ENCODE measurements at regions not wholly inside any gene's neighbourhood (a gene's known extent, or its start where the extent isn't known, plus 50 kb on each side); places are given as distances from the start of the nearest gene placed in this dataset.

DNA sequence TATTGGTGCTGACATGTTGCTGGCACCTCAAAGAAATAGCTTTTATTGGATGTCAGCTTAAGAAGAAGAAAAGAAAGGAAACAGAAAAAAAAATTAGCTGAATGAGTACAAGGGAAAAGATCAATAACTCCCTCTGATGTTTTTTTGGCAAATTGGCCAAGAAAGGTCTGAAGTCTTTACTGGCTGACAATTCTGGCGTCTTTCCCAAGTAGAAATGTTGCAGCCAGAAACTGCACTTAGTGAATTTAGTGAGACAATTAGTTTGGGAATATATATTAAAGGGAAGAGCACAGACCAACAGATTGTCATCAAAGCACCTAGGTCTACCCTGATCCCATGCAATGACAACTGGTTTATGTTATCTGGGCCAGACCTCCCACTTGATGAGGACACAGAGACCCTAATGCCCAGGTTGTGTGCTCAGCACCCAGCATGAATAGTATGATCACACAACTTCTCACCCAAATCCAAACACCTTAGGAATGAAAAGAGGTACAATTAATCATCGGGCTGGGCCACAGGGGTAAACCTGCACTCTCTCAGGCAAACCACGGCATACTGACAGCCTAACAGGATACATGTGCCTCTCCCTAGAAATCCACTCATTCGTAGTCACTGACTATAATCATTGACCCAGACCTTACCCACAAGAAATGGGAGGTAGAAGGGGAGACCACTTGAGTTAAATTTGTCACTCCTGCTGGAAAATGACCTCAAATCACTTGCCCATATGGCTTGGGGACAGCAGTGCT lies 612.3 kb upstream of the ARID1B start:
- TF ChIP-seq, protein P1, sequence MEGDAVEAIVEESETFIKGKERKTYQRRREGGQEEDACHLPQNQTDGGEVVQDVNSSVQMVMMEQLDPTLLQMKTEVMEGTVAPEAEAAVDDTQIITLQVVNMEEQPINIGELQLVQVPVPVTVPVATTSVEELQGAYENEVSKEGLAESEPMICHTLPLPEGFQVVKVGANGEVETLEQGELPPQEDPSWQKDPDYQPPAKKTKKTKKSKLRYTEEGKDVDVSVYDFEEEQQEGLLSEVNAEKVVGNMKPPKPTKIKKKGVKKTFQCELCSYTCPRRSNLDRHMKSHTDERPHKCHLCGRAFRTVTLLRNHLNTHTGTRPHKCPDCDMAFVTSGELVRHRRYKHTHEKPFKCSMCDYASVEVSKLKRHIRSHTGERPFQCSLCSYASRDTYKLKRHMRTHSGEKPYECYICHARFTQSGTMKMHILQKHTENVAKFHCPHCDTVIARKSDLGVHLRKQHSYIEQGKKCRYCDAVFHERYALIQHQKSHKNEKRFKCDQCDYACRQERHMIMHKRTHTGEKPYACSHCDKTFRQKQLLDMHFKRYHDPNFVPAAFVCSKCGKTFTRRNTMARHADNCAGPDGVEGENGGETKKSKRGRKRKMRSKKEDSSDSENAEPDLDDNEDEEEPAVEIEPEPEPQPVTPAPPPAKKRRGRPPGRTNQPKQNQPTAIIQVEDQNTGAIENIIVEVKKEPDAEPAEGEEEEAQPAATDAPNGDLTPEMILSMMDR (IDR thresholded peaks at IDR 0.05), result no peak
- TF ChIP-seq EZH2 (IDR thresholded peaks at IDR 0.05), result no peak

Measured in neural progenitor cell (in vitro differentiated cells).